Stomach (tissue), 8 donors: ENCODE measurements at regions not wholly inside any gene's neighbourhood (a gene's known extent, or its start where the extent isn't known, plus 50 kb on each side); places are given as distances from the start of the nearest gene placed in this dataset.

Experiments
- DNase-seq, 2 donors: peaks; one replicate each; pipeline versions ENCODE4 v3.0.0 to v3.0.0-alpha.2; 2013 to 2019
- H3K27ac ChIP-seq, 5 donors: fragments of 200-600 bp in 4 of 5; sonication (generic) in 4 of 5; one replicate each; pipeline ENCODE4 v1.5.1; 2013 to 2019; ENCODE audit warnings: mild to moderate bottlenecking in 1 of 5, moderate library complexity in 1 of 5
- H3K27me3 ChIP-seq, 3 donors: fragments of 200-600 bp; sonication (generic); one replicate each; pipeline ENCODE4 v1.5.1; 2017 to 2019; ENCODE audit warnings: mixed run types in 1 of 3
- H3K36me3 ChIP-seq, 4 donors: fragments of 200-600 bp; sonication (generic); 1 replicate in 3 of 4; 2 replicates in 1 of 4; pipeline ENCODE4 v1.5.1; 2016 to 2019
- H3K4me1 ChIP-seq, 4 donors: fragments of 200-600 bp; sonication (generic); one replicate each; pipeline ENCODE4 v1.5.1; 2016 to 2019
- H3K4me3 ChIP-seq, 4 donors: fragments of 200-600 bp; sonication (generic) in 3 of 4; one replicate each; pipeline ENCODE4 v1.5.1; 2016 to 2019; ENCODE audit warnings: mild to moderate bottlenecking in 1 of 4
- H3K9me3 ChIP-seq, 4 donors: fragments of 200-600 bp; sonication (generic); one replicate each; pipeline ENCODE4 v1.5.1; 2016 to 2019
- EP300 ChIP-seq: sonication (generic); formaldehyde crosslinking; IDR thresholded peaks from one replicate; pipeline ENCODE4 v1.6.1; 2017; ENCODE audit warnings: antibody characterized with exemption
- POLR2A ChIP-seq, 4 donors: fragments of 450-650 bp; IDR thresholded peaks; one replicate each; pipeline ENCODE4 v1.6.1; 2016; ENCODE audit warnings: antibody characterized with exemption in 4 of 4, control low read depth in 2 of 4, mild to moderate bottlenecking in 1 of 4, moderate library complexity in 1 of 4
- POLR2AphosphoS5 ChIP-seq, 3 donors: sonication (generic); formaldehyde crosslinking; IDR thresholded peaks; one replicate each; pipeline ENCODE4 v1.6.1; 2016; ENCODE audit warnings: antibody characterized with exemption in 3 of 3
- WGBS, 5 donors: extraction: QIAGEN DNeasy Blood & Tissue Kit in 3 of 5; methylation state at CpG; one replicate each; pipeline versions ENCODE4 v1.1.5 to v1.1.7; 2013 to 2018; 5-methylcytosine and 5-hydroxymethylcytosine counted together
- intact Hi-C: fragments of 100-400 bp; cut with DNase I; formaldehyde crosslinking; loops from one replicate; pipeline ENCODE4 v1.15.1; 2023; ENCODE audit warnings: low total_unique reads
- TF ChIP-seq, protein P1 (sequence below), 7 experiments: fragments of 450-650 bp in 4 of 7; fragments of 200-600 bp in 3 of 7; sonication (generic) in 3 of 7; IDR thresholded peaks; one replicate each; pipeline ENCODE4 v1.5.1; 2016 to 2019; ENCODE audit warnings: antibody characterized with exemption in 7 of 7, control low read depth in 2 of 7, mild to moderate bottlenecking in 1 of 7
- donor health status: healthy with polysubstance abuse.
- donor health status: Bipolar disorder and iron deficiency.
- donor health status: healthy.

DNA sequence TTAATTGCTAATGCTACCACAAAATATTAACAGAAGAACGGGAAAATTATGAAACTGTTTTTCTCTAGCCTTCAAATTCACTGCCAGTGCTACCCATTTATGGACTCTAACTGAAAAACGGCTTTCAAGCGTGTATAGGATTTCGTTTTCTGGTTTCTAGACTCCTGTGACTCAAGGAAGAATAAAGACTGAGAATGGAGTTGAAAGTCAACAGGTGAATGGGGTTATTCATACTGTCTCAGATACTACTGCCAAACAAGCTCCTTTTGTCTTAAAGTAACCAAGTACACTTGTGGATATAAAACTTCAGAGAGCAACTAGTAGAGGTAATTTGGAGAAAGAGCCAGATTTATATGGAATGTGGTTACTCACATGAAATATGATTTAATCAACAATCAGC, 251.1 kb upstream of the ITM2A start:
- no peak for DNase-seq
- Histone ChIP-seq H3K4me3 (no peak overlapping the region), H3K36me3 (no peaks in the 10 kb centered on the region), H3K27ac (no peak overlapping the region), H3K9me3 (no peaks in the 10 kb centered on the region), H3K27me3 (no peaks in the 10 kb centered on the region), H3K4me1 (no peaks in the 10 kb centered on the region)
- no peak for TF ChIP-seq POLR2AphosphoS5 (IDR thresholded peaks at IDR 0.05)
- no peak for TF ChIP-seq EP300
- TF ChIP-seq POLR2A (IDR thresholded peaks at IDR 0.05) = no peak
- TF ChIP-seq, protein P1, sequence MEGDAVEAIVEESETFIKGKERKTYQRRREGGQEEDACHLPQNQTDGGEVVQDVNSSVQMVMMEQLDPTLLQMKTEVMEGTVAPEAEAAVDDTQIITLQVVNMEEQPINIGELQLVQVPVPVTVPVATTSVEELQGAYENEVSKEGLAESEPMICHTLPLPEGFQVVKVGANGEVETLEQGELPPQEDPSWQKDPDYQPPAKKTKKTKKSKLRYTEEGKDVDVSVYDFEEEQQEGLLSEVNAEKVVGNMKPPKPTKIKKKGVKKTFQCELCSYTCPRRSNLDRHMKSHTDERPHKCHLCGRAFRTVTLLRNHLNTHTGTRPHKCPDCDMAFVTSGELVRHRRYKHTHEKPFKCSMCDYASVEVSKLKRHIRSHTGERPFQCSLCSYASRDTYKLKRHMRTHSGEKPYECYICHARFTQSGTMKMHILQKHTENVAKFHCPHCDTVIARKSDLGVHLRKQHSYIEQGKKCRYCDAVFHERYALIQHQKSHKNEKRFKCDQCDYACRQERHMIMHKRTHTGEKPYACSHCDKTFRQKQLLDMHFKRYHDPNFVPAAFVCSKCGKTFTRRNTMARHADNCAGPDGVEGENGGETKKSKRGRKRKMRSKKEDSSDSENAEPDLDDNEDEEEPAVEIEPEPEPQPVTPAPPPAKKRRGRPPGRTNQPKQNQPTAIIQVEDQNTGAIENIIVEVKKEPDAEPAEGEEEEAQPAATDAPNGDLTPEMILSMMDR (IDR thresholded peaks at IDR 0.05) = no peak
- intact Hi-C loops = no loop called here
- 60 to 80% (median 64%) methylated on average over 4 of the region's 4 CpGs for WGBS, 5 donors

DNA sequence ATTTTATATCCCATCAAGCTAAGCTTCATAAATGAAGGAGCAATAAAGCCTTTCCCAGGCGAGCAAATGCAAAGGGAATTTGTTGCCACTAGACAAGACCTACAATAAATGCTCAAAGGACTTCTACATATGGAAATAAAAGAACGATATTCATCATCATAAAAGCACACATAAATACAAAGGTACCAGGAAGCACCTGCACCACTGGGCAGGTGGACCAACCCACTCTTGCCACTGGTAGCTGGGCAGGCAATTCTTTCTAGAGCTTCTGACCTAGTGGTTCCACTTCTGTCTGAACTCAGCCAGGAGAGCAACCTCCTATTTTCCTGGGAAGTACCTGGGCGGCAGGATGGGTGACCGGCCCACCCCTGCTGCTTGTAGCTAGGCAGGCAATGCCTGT, 237.2 kb upstream of the ITM2A start:
- no peak for DNase-seq

DNA sequence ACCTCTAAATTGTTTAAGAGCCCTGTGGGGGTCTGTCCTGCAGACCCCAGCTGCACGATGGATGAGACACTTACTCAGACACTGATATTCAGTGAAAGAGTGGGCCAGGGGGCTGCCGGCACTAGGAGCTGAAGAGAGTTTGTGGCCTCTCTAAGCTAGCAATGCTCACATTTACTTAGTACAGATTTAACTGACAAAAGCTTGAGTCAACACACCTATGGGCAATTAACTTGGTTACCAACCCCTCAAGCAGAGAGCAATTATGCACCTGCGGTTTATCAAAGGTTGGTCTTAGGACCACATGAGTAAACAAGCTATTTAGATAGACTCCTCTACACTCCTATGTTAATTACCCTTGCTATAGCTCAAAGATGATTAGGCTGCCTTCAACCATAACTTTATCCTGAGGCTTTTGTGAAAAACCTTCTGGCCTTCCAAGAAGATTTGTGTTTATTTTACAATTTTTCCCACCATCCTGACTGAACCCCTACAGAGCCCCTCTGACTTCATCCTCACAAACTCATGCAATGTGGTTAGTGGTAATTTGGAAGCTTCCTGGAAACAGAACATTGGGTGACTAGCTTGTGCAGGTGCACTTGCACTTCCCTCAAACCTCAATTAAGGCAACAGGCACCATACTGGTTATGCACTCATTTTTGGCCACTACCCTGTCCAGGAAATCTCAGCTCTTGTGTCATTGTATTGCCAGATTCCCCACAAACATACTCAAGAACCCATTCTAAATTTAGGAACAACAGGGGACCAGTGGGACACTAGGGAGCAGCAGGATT, 234.4 kb upstream of the ITM2A start:
- WGBS, 5 donors = 14 to 39% (median 18%) methylated on average over 1 to 3 of the region's 3 CpGs
- no peaks in the 10 kb centered on the region for H3K36me3 ChIP-seq
- no peak overlapping the region for H3K4me3 ChIP-seq
- intact Hi-C loops = no loop called here
- H3K9me3 ChIP-seq = no peaks in the 10 kb centered on the region
- H3K27ac ChIP-seq = no peak overlapping the region
- H3K4me1 ChIP-seq = no peaks in the 10 kb centered on the region
- TF ChIP-seq POLR2AphosphoS5 (IDR thresholded peaks at IDR 0.05) (no peak), POLR2A (IDR thresholded peaks at IDR 0.05) (no peak), EP300 (no peak)
- TF ChIP-seq, protein P1 (IDR thresholded peaks at IDR 0.05) = no peak
- peak in 1 of 2 donors; percentile 15 for DNase-seq
- no peaks in the 10 kb centered on the region for H3K27me3 ChIP-seq

More for the DNA sequence above, 237.2 kb upstream of the ITM2A start:
- 56 to 88% (median 76%) methylated on average over 2 to 4 of the region's 4 CpGs for WGBS, 5 donors
- intact Hi-C loops = no loop called here
- H3K27me3 ChIP-seq = no peaks in the 10 kb centered on the region
- no peaks in the 10 kb centered on the region for H3K4me1 ChIP-seq
- no peaks in the 10 kb centered on the region for H3K36me3 ChIP-seq
- H3K27ac ChIP-seq = no peak overlapping the region
- TF ChIP-seq POLR2A (IDR thresholded peaks at IDR 0.05) = no peak
- TF ChIP-seq, protein P1 (IDR thresholded peaks at IDR 0.05) = no peak
- no peak for TF ChIP-seq EP300
- TF ChIP-seq POLR2AphosphoS5 (IDR thresholded peaks at IDR 0.05) = no peak
- H3K9me3 ChIP-seq = no peaks in the 10 kb centered on the region
- H3K4me3 ChIP-seq = no peak overlapping the region

DNA sequence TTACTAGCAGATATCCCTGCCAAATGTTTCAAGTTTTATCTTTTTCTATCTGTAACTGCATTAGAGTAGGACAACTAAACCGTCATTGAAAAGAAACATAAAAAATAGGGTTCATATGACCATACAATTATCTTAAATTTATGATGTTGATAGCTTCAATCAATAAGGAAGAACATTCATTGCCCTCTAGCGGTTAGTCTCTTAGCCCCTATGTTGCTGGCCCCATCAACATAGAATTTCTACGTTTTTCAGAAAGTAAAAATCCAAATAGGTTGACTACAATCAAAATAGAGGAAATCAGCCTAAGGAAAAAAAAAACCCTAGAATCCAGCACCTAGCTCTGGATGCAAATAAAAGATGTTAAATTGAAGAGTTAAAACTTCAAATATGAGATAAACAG, 225.1 kb upstream of the ITM2A start:
- no peak overlapping the region for H3K27ac ChIP-seq
- no peaks in the 10 kb centered on the region for H3K36me3 ChIP-seq
- WGBS, 5 donors = 9 to 34% (median 17%) methylated on average over 3 of the region's 3 CpGs

More for the DNA sequence above, 225.1 kb upstream of the ITM2A start:
- intact Hi-C loops = no loop called here
- Histone ChIP-seq H3K27me3 (peaks cover 0 to 10% (median 0%) of the 10 kb centered on the region in 3 donors), H3K4me3 (no peak overlapping the region), H3K4me1 (no peaks in the 10 kb centered on the region), H3K9me3 (no peaks in the 10 kb centered on the region)
- DNase-seq = no peak
- TF ChIP-seq, protein P1 (IDR thresholded peaks at IDR 0.05) = no peak
- TF ChIP-seq POLR2A (IDR thresholded peaks at IDR 0.05) (no peak), POLR2AphosphoS5 (IDR thresholded peaks at IDR 0.05) (no peak), EP300 (no peak)
